ENCODE measurements at regions not wholly inside any gene's neighbourhood (a gene's known extent, or its start where the extent isn't known, plus 50 kb on each side); places are given as distances from the start of the nearest gene placed in this dataset.
A peak's percentile ranks its signal among the peaks of the same experiment; 100 is the strongest.

- no peak for DNase-seq
Measured at GRCh38 chr12:98358144-98358543, 157.2 kb upstream of the TMPO start.

DNA sequence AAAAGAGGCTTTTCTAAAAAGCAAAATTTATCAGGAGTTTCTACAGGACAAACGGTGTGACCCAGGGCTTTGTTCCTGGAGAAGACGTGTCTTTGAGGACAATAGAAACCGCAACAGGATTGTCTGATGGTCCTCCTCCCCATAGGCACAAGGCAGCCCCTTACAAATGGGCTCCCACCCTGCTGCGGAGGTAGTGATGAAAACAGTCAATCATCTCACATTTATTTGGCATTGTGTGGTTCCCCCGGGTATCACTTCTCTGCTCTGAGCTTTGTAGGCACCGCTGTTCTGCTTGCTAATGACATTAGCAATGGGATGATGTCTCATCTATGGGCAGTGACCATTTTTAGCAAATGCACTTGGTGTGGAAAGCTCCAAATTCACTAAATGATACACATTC, 155.5 kb upstream of the TMPO start:
- DNase-seq: no peak

- DNase-seq: no peak
Measured at GRCh38 chr12:98360401-98360800, 155.0 kb upstream of the TMPO start.

- no peak for DNase-seq
Measured at GRCh38 chr12:98369581-98369980, 145.8 kb upstream of the TMPO start.

- no peak for DNase-seq
Measured at GRCh38 chr12:98370976-98371375, 144.4 kb upstream of the TMPO start.

DNA sequence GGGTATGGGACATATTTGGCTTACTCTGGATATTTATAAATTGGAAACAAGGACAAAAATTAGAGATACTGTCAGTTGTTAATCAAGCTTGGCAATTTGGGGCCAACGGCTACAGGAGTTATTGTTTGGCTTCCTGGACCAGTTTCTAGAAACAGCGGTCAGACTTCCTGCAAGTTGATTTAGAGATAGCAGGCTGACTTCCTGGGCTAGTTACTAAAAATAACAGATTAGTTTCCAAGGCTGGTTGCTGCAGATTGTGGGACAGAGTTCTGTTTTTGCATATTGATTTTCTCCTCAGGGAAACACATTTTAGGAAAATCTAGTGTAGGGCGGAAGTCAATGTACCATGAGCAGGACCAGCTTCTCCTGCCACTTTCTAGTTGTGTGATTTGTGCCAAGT, 144.0 kb upstream of the TMPO start:
- no peak for DNase-seq

GRCh38 chr12:98372340-98373024, 142.9 kb upstream of the TMPO start:
- no peak for DNase-seq

DNA sequence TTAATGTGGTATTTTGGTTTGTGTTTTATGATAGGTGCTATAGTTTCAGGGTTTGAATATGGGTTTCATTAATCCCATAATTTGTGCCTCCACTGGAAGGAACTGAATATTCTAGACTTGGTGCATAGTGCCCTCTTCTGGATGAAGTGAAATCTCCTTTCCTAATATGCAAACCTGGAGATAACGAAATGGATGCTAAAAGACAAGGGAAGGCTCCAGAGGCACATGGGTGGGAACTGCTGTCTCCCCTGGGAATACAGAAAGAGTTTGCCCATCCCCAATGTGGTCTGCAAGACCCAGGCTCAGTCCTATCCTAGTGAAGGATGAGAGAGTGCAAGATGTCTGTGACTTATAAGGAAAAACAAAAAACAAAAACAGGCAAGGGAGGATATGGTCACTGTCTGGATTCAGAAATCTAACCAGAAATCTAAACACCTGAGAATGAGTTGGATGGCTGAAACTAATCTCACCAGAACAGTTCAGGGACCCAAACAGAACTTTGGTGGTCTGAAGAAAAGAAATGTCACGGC, 142.3 kb upstream of the TMPO start:
- DNase-seq: peak; percentile 56

- no peak for DNase-seq
Measured at GRCh38 chr12:98374007-98374406, 141.4 kb upstream of the TMPO start.

- no peak for DNase-seq
Measured at GRCh38 chr12:98379106-98379505, 136.3 kb upstream of the TMPO start.

DNA sequence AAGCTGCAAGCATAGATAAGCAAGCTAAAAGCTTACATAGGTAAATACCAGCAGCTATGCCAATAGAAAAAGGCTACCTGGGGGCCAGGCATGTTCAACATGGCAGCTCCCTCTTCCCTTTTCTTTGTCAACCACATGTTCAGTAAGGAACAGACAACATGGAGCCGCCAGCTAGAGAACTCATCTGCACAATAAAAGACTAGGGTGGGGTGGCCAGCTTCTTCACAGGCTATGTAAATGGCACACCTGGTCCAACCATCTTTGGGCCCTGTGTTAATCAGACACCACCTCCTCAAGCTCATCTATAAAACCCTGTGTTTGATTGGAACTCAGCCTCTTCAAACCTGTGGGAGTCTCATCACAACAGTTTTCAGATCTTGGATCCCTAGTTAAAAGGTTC, 129.7 kb upstream of the TMPO start:
- no peak for DNase-seq

DNA sequence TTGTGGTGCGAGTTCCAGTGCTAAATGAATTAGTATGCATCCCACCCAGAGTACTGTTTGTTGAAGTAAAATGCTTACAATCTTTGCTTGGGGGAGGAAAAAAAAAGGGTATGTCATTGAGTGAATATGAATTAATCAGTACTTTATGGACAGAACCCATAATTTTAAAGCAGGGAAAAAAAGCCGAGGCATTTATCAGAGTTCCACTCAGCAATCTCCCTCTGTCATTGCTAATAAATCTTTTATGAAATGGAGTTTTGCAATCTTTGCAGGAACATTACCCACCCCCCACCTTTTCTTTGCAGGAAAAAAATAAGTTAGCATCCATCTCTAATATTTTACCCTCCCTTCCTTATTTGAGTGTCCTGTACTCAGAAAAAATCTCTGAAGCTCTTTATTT, 127.9 kb upstream of the TMPO start:
- DNase-seq: no peak

DNA sequence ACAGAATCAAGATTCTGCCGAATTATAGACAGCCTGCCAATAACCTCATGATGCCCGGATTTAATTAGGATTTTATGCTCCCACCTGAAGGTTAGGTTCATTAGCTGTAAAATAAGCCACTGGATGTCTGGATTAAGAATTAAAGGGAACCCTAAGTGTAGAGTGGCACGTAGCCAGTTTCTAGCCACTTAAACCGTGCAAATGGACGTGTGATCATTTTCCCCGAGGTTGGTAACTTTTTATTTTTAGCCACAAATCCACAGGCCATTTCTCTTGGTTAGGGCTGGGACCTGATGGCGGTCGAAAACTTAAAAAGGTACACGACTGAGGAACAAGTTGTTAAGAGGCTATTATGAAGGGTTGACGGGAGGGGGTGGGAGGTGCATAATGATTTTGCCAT, 127.3 kb upstream of the TMPO start:
- no peak for DNase-seq

DNA sequence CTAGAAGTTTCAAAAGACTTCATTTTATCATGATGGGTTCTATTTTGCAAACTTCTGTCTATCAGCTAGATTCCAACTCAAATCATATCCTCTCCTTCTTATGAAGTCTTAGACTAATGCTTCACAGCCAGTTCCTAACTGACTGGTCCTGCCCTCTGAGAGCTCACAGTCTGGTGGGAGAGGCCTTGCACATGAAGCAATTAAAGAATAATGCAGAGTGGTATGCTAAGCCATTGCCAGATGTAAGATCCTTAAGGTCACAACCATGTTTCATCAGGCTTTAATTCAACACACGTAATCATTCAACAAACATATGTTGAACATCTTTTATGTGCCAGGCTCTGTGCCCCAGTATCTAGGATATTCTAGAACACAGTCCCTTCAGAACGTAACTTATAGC, 125.8 kb upstream of the TMPO start:
- DNase-seq: no peak

GRCh38 chr12:98397323-98398105, 117.9 kb upstream of the TMPO start:
- peak; percentile 70 for DNase-seq

DNA sequence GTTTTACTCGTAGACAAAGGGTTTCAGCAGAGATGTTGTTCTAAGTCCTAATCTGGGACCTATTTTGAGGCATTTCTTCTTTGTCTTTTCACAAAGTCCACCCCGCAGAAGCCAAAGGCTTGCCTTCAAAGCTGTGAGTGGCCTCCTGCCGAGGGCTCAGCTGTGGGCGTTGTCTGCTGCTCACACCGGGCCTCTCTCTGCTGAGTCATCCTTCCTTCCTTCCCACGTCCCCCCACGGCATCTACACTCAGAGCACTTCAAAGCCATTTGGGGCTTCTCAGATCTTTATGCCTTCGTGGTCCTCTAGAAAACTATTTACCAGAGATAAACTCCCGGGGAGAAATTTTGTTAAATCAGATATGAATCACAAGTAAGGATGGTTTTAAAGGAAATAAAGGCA, 115.9 kb upstream of the TMPO start:
- DNase-seq: peak; percentile 79

- no peak for DNase-seq
Measured at GRCh38 chr12:98401427-98401826, 114.0 kb upstream of the TMPO start.

GRCh38 chr12:98402091-98402490, 113.3 kb upstream of the TMPO start:
- DNase-seq: peak; percentile 28

GRCh38 chr12:98402671-98403070, 112.7 kb upstream of the TMPO start:
- no peak for DNase-seq

DNA sequence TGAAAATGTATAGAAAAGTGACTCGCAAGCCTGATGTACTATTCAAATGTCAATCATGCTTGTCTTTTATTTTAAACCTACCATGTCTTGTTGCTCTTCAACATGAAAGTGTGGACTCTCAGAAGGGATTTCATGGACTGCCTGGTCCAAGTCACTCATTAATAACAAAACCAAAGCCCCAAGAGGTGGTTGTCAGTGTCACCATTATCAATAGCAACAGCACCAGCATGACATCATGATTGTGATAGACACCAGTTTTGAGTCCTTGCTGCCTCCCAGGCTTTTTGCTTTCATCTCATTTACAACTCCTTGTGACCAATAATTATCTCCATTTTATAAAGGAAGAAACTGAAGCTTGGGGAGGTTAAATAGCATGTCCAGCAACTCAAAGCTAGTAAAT, 112.0 kb upstream of the TMPO start:
- DNase-seq: no peak

DNA sequence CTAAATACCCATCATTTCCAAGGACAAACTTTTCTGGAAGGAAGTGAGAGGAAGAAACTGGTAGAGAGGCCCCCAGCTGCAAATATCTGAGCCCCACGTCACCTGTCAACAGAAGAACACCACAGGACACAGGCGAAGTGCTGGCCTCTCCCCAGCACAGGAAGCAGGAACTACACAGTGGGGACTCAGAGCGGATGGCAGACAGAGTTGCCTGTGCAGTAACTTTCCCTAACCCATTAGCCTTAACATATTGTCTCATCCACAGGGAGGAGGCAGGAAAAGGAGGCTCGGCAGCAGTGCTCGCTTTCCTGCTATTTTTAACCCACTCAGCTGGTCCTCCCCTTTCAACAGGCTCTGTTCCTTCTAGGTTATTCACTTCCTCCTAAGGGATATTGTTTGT, 111.5 kb upstream of the TMPO start:
- no peak for DNase-seq

GRCh38 chr12:98405805-98406366, 109.5 kb upstream of the TMPO start:
- no peak for DNase-seq

DNA sequence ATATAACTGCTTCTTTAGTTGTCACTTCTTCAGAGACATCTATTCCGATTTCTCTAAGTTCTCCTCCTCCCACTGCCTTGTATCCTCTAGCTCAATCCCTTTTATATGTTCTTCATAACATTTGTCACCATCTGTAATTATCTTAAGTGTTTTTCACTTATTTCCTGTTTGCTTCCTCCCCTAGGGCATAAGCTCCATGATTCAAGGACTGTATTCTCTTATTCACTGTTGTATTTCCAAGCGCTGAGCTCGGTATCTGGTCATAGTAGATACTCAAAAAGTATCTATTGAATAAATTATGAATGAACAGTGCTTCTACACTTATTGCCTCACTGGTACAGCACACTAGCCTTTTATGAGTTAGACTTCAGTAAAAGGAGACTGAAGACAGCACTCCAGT, 109.0 kb upstream of the TMPO start:
- DNase-seq: no peak

GRCh38 chr12:98408681-98409080, 106.7 kb upstream of the TMPO start:
- no peak for DNase-seq
